Liver (tissue), 8 donors: ENCODE measurements at regions not wholly inside any gene's neighbourhood (a gene's known extent, or its start where the extent isn't known, plus 50 kb on each side); places are given as distances from the start of the nearest gene placed in this dataset.

ENCODE experiments used
- DNase-seq: peaks from one replicate; pipeline ENCODE4 v3.0.0-alpha.2; 2017; ENCODE audit warnings: low spot score
- H3K27ac ChIP-seq, 2 donors: one replicate each; pipeline ENCODE4 v1.7.0; 2013; ENCODE audit warnings: inconsistent platforms in 2 of 2, low read length in 2 of 2, control low read depth in 1 of 2, low read depth in 1 of 2, mild to moderate bottlenecking in 1 of 2
- H3K27me3 ChIP-seq, 4 donors: one replicate each; pipeline versions ENCODE4 v1.6.1 to v1.7.0; 2013; ENCODE audit warnings: low read length in 3 of 4, inconsistent platforms in 1 of 4, mild to moderate bottlenecking in 1 of 4, moderate library complexity in 1 of 4; ENCODE audit not compliant: control insufficient read depth in 4 of 4, insufficient read depth in 4 of 4
- H3K36me3 ChIP-seq, 4 donors: one replicate each; pipeline versions ENCODE4 v1.6.1 to v1.7.0; 2013; ENCODE audit warnings: low read length in 3 of 4, mild to moderate bottlenecking in 3 of 4, low read depth in 1 of 4, moderate library complexity in 1 of 4; ENCODE audit not compliant: control insufficient read depth in 4 of 4, insufficient read depth in 3 of 4
- H3K4me1 ChIP-seq, 4 donors: one replicate each; pipeline versions ENCODE4 v1.6.1 to v1.7.0; 2013; ENCODE audit warnings: low read length in 3 of 4, mild to moderate bottlenecking in 3 of 4, moderate library complexity in 1 of 4; ENCODE audit not compliant: control insufficient read depth in 4 of 4, insufficient read depth in 4 of 4
- H3K4me3 ChIP-seq, 3 donors: one replicate each; pipeline versions ENCODE4 v1.6.1 to v1.7.0; 2013; ENCODE audit warnings: low read length in 3 of 3, control low read depth in 1 of 3, low read depth in 1 of 3, mild to moderate bottlenecking in 1 of 3
- H3K9ac ChIP-seq, 2 donors: one replicate each; pipeline ENCODE4 v1.7.0; 2013; ENCODE audit warnings: low read length in 2 of 2, mild to moderate bottlenecking in 2 of 2, moderate library complexity in 2 of 2, control low read depth in 1 of 2, low read depth in 1 of 2
- H3K9me3 ChIP-seq, 4 donors: one replicate each; pipeline versions ENCODE4 v1.6.1 to v1.7.0; 2013; ENCODE audit warnings: low read length in 3 of 4; ENCODE audit not compliant: control insufficient read depth in 4 of 4
- CTCF ChIP-seq: fragments of 150-350 bp; IDR thresholded peaks from 2 replicates; pipeline ENCODE4 v1.5.1; 2017; ENCODE audit warnings: improper control_type of control experiment, low read depth, low read length; ENCODE audit not compliant: missing input control
- EGR1 ChIP-seq, 2 donors: IDR thresholded peaks; 2 replicates each; pipeline ENCODE4 v1.6.1; 2016 to 2018; ENCODE audit warnings: antibody characterized with exemption in 2 of 2, low read depth in 2 of 2
- FOXA2 ChIP-seq: IDR thresholded peaks from 2 replicates; pipeline ENCODE4 v1.6.1; 2016; ENCODE audit warnings: antibody characterized with exemption
- HNF4A ChIP-seq, 2 donors: conservative IDR thresholded peaks; 2 replicates each; pipeline ENCODE4 v1.6.1; 2016; ENCODE audit warnings: antibody characterized with exemption in 2 of 2, mild to moderate bottlenecking in 2 of 2
- HNF4G ChIP-seq: IDR thresholded peaks from 2 replicates; pipeline ENCODE4 v1.6.1; 2016; ENCODE audit warnings: antibody characterized with exemption
- JUND ChIP-seq, 2 donors: IDR thresholded peaks; 2 replicates each; pipeline ENCODE4 v1.6.1; 2016; ENCODE audit warnings: antibody characterized with exemption in 2 of 2
- RAD21 ChIP-seq, 2 donors: IDR thresholded peaks; 2 replicates each; pipeline ENCODE4 v1.6.1; 2016; ENCODE audit warnings: antibody characterized with exemption in 2 of 2, mild to moderate bottlenecking in 2 of 2
- REST ChIP-seq: IDR thresholded peaks from 2 replicates; pipeline ENCODE4 v1.6.1; 2016; ENCODE audit warnings: antibody characterized with exemption, mild to moderate bottlenecking
- RXRA ChIP-seq, 2 donors: IDR thresholded peaks; 2 replicates each; pipeline ENCODE4 v1.6.1; 2017 to 2018; ENCODE audit warnings: antibody characterized with exemption in 2 of 2, mild to moderate bottlenecking in 1 of 2
- SP1 ChIP-seq: IDR thresholded peaks from 2 replicates; pipeline ENCODE4 v1.6.1; 2018; ENCODE audit warnings: antibody characterized with exemption, mild to moderate bottlenecking
- TAF1 ChIP-seq: conservative IDR thresholded peaks from 2 replicates; pipeline ENCODE4 v1.6.1; 2016; ENCODE audit warnings: antibody characterized with exemption, mild to moderate bottlenecking
- ZBTB33 ChIP-seq: IDR thresholded peaks from 2 replicates; pipeline ENCODE4 v1.6.1; 2016; ENCODE audit warnings: antibody characterized with exemption
- WGBS: extraction: QIAGEN DNeasy Blood & Tissue Kit; methylation state at CpG from one replicate; pipeline ENCODE4 v1.1.7; 2013; 5-methylcytosine and 5-hydroxymethylcytosine counted together
- TF ChIP-seq, protein P1 (sequence below): IDR thresholded peaks from 2 replicates; pipeline ENCODE4 v1.6.1; 2016; ENCODE audit warnings: antibody characterized with exemption
- TF ChIP-seq, protein P2 (sequence below): IDR thresholded peaks from 2 replicates; pipeline ENCODE4 v1.6.1; 2016; ENCODE audit warnings: antibody characterized with exemption
- donor health status: healthy.
- donor health status: healthy.
- donor health status: healthy.
- donor health status: healthy.
- donor health status: healthy.

DNA sequence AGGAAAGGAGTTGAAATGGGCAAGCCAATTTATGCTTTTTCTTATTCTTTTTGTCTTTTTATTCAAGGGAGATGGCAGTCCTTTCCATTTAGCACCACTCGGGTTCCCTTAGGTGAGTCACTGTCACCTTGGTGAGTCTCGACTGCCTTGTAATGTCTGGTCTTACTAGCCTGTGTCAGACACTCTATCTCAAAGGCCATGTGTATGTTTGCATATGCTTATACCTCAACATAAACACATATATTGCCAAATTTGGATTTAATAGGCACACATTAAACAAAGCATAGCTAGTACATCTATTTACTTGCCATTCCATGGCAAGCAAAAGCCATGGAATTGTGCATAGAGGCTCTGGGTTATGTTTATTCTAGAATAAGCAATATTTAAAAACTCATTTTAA, 624.9 kb upstream of the FOXG1 start:
- no peaks in the 10 kb centered on the region for H3K4me1 ChIP-seq
- H3K27ac ChIP-seq = no peak overlapping the region
- H3K4me3 ChIP-seq = no peak overlapping the region
- no peak overlapping the region for H3K9ac ChIP-seq
- H3K36me3 ChIP-seq = no peaks in the 10 kb centered on the region
- no peaks in the 10 kb centered on the region for H3K9me3 ChIP-seq
- WGBS = 85% methylated on average over 2 of the region's 2 CpGs
- no peak for TF ChIP-seq JUND (IDR thresholded peaks at IDR 0.05)
- no peak for TF ChIP-seq FOXA2
- no peak for TF ChIP-seq RXRA (IDR thresholded peaks at IDR 0.05)
- TF ChIP-seq REST = no peak
- TF ChIP-seq, protein P1, sequence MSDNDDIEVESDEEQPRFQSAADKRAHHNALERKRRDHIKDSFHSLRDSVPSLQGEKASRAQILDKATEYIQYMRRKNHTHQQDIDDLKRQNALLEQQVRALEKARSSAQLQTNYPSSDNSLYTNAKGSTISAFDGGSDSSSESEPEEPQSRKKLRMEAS = no peak
- no peak for TF ChIP-seq SP1
- TF ChIP-seq EGR1 (IDR thresholded peaks at IDR 0.05; ENCODE audit: low read depth in 2 of 2) = no peak
- no peak for TF ChIP-seq HNF4G
- TF ChIP-seq, protein P2, sequence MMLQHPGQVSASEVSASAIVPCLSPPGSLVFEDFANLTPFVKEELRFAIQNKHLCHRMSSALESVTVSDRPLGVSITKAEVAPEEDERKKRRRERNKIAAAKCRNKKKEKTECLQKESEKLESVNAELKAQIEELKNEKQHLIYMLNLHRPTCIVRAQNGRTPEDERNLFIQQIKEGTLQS = no peak
- no peak for TF ChIP-seq HNF4A (conservative IDR thresholded peaks at IDR 0.05)
- no peak for TF ChIP-seq ZBTB33
- TF ChIP-seq RAD21 (IDR thresholded peaks at IDR 0.05) = no peak
- TF ChIP-seq CTCF = no peak
- no peak for TF ChIP-seq TAF1
- DNase-seq = no peak
- no peaks in the 10 kb centered on the region for H3K27me3 ChIP-seq

DNA sequence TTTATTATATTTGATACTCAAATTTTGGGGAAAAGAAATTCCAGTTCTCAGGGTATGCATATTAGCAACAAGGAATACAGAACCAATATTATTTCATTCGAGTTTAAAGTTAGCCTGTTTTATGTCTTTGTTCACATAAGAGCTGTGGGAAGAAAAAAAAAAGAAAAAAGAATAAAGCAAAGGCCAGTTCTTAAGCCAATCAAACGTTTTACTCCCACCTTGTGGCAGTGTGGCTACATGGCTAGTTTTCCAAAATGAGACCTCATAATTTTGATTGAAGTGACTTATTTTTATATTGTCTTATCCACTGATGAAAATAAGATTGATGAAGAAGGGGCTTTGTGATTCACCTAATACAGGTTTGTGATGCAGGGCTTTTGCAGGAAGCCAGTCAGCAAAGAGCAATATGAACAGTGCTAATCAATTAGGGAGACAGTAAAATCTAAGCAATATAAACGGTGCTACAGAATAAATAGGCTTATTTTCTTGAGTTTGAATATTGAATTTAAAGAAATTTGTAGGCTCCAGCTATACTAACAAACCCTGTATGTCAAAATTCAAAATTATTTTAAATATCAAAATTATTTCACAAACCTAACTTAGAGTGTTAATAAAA, 624.1 kb upstream of the FOXG1 start:
- H3K27ac ChIP-seq = no peak overlapping the region
- 14% methylated on average over 3 of the region's 3 CpGs for WGBS
- no peak overlapping the region for H3K4me3 ChIP-seq
- no peak for TF ChIP-seq RXRA (IDR thresholded peaks at IDR 0.05)
- TF ChIP-seq RAD21 (IDR thresholded peaks at IDR 0.05) = peak; percentile 64 to 71
- peak; percentile 17 for TF ChIP-seq CTCF
- H3K4me1 ChIP-seq = no peaks in the 10 kb centered on the region
- no peaks in the 10 kb centered on the region for H3K36me3 ChIP-seq
- H3K9ac ChIP-seq = no peak overlapping the region
- peaks cover 0 to 1% (median 0%) of the 10 kb centered on the region in 4 donors for H3K9me3 ChIP-seq
- DNase-seq = no peak
- peaks cover 0 to 3% (median 0%) of the 10 kb centered on the region in 4 donors for H3K27me3 ChIP-seq
